DND-41 (cell line): ENCODE measurements at regions not wholly inside any gene's neighbourhood (a gene's known extent, or its start where the extent isn't known, plus 50 kb on each side); places are given as distances from the start of the nearest gene placed in this dataset.
A peak's percentile ranks its signal among the peaks of the same experiment; 100 is the strongest.

Experiments used
- ATAC-seq: fragments of 200-7000 bp; cut with Tn5 transposase; 3 replicates; pipeline ENCODE4 v1.9.1; 2021; ENCODE audit warnings: low read depth; ENCODE audit not compliant: insufficient read depth
- DNase-seq: peaks from one replicate; pipeline ENCODE4 v3.0.0-alpha.2; 2020
- H2AFZ ChIP-seq: 2 replicates; pipeline ENCODE4 v1.6.0; 2012; ENCODE audit warnings: low read depth, low read length
- H3K27ac ChIP-seq: 2 replicates; pipeline ENCODE4 v1.5.1; 2012; ENCODE audit warnings: low read length, inconsistent platforms
- H3K27me3 ChIP-seq: fragments of 200-600 bp; sonication (generic); 2 replicates; pipeline ENCODE4 v1.6.0; 2012; ENCODE audit warnings: low read length, mild to moderate bottlenecking, inconsistent platforms; ENCODE audit not compliant: insufficient read depth, poor library complexity
- H3K36me3 ChIP-seq: 2 replicates; pipeline ENCODE4 v1.5.1; 2012; ENCODE audit warnings: low read length, inconsistent platforms; ENCODE audit not compliant: insufficient read depth
- H3K4me1 ChIP-seq: 2 replicates; pipeline ENCODE4 v1.5.1; 2012; ENCODE audit warnings: mild to moderate bottlenecking, low read length; ENCODE audit not compliant: insufficient read depth
- H3K4me2 ChIP-seq: 2 replicates; pipeline ENCODE4 v1.6.0; 2012; ENCODE audit warnings: mild to moderate bottlenecking, moderate library complexity, low read length, inconsistent platforms; ENCODE audit not compliant: insufficient read depth
- H3K4me3 ChIP-seq, 2 experiments: fragments of 200-600 bp in 1 of 2; shearing (Covaris generic) in 1 of 2; 2 replicates each; pipeline ENCODE4 v1.5.1; 2012 to 2016; ENCODE audit warnings: inconsistent platforms in 2 of 2, low read length in 2 of 2, mild to moderate bottlenecking in 2 of 2, low read depth in 1 of 2, moderate library complexity in 1 of 2
- H3K79me2 ChIP-seq: 2 replicates; pipeline ENCODE4 v1.6.0; 2012; ENCODE audit warnings: low read length, inconsistent platforms; ENCODE audit not compliant: insufficient read depth
- H3K9ac ChIP-seq: 2 replicates; pipeline ENCODE4 v1.6.0; 2012; ENCODE audit warnings: low read depth, mild to moderate bottlenecking, inconsistent platforms, low read length, moderate library complexity
- H3K9me3 ChIP-seq: 2 replicates; pipeline ENCODE4 v1.5.1; 2012; ENCODE audit warnings: low read length, moderate library complexity, mild to moderate bottlenecking, inconsistent platforms; ENCODE audit not compliant: insufficient read depth, severe bottlenecking
- H4K20me1 ChIP-seq: 2 replicates; pipeline ENCODE4 v1.6.0; 2012; ENCODE audit warnings: low read length; ENCODE audit not compliant: insufficient read depth
- CTCF ChIP-seq: IDR thresholded peaks from 2 replicates; pipeline ENCODE4 v1.5.1; 2012; ENCODE audit warnings: borderline replicate concordance, low read length, moderate library complexity, mild to moderate bottlenecking; ENCODE audit not compliant: poor library complexity, severe bottlenecking; ENCODE audit errors: extremely low read depth
- EZH2 ChIP-seq: IDR thresholded peaks from 3 replicates; pipeline ENCODE4 v1.6.1; 2012; ENCODE audit warnings: borderline replicate concordance, low read depth, mild to moderate bottlenecking, moderate library complexity, low read length, inconsistent platforms; ENCODE audit not compliant: severe bottlenecking

GRCh38 chr3:163561151-163561550 is 1517.1 kb downstream of the SI start:
- TF ChIP-seq CTCF (no peak), EZH2 (no peak)
- no peaks in the 10 kb centered on the region for H3K79me2 ChIP-seq
- ATAC-seq (no peak), DNase-seq (no peak)
- no peak overlapping the region for H3K4me2 ChIP-seq
- H3K4me1 ChIP-seq = no peaks in the 10 kb centered on the region
- peaks cover 5% of the 10 kb centered on the region for H3K9me3 ChIP-seq
- H3K9ac ChIP-seq = no peak overlapping the region
- H3K4me3 ChIP-seq = no peak overlapping the region
- H2AFZ ChIP-seq = no peak overlapping the region
- H4K20me1 ChIP-seq = no peaks in the 10 kb centered on the region
- no peak overlapping the region for H3K27ac ChIP-seq
- no peaks in the 10 kb centered on the region for H3K36me3 ChIP-seq
- no peaks in the 10 kb centered on the region for H3K27me3 ChIP-seq

GRCh38 chr3:163560459-163560858 is 1517.8 kb downstream of the SI start:
- TF ChIP-seq EZH2 = no peak
- no peak for TF ChIP-seq CTCF
- H3K27me3 ChIP-seq = no peaks in the 10 kb centered on the region
- ATAC-seq = no peak

GRCh38 chr3:163556813-163557523 is 1521.3 kb downstream of the SI start:
- peaks cover 2% of the 10 kb centered on the region for H3K9me3 ChIP-seq
- H3K4me1 ChIP-seq = no peaks in the 10 kb centered on the region
- no peak overlapping the region for H3K27ac ChIP-seq
- no peak for TF ChIP-seq EZH2
- no peak for TF ChIP-seq CTCF
- no peaks in the 10 kb centered on the region for H3K36me3 ChIP-seq
- H4K20me1 ChIP-seq = no peaks in the 10 kb centered on the region
- H3K4me2 ChIP-seq = no peak overlapping the region
- H3K4me3 ChIP-seq = no peak overlapping the region
- no peaks in the 10 kb centered on the region for H3K79me2 ChIP-seq
- H3K9ac ChIP-seq = no peak overlapping the region
- peak overlapping the region; percentile 31; the same call in 1 of the 2 replicates for H2AFZ ChIP-seq
- no peak for ATAC-seq
- DNase-seq = no peak
- no peaks in the 10 kb centered on the region for H3K27me3 ChIP-seq

More at GRCh38 chr3:163560459-163560858, 1517.8 kb downstream of the SI start:
- Histone ChIP-seq H3K4me1 (no peaks in the 10 kb centered on the region), H3K4me2 (no peak overlapping the region), H3K36me3 (no peaks in the 10 kb centered on the region), H3K9ac (no peak overlapping the region), H3K27ac (no peak overlapping the region), H2AFZ (no peak overlapping the region), H4K20me1 (no peaks in the 10 kb centered on the region), H3K4me3 (no peak overlapping the region), H3K79me2 (no peaks in the 10 kb centered on the region), H3K9me3 (peaks cover 5% of the 10 kb centered on the region)
- DNase-seq = no peak
